ENCODE measurements at regions not wholly inside any gene's neighbourhood (a gene's known extent, or its start where the extent isn't known, plus 50 kb on each side); places are given as distances from the start of the nearest gene placed in this dataset.
"Not testable (repeated sequence)": the region's sequence is repeated elsewhere in the genome, so short reads cannot be mapped to it uniquely, and the experiment has no call there.

- H3K36me3 ChIP-seq (ENCODE audit: insufficient read depth, low read length): no peaks in the 10 kb centered on the region
- H3K9ac ChIP-seq (ENCODE audit: low read depth, low read length): no peak overlapping the region
- peak overlapping the region; percentile 51 for H3K4me2 ChIP-seq (ENCODE audit: low read length)
- no peaks in the 10 kb centered on the region for H3K9me3 ChIP-seq (replicated peaks; ENCODE audit: low read length)
- peaks cover 21% of the 10 kb centered on the region for H3K4me1 ChIP-seq (ENCODE audit: control insufficient read depth, insufficient read depth, low read length)
- H3K4me3 ChIP-seq (ENCODE audit: low read length): no peak overlapping the region
- H3K27me3 ChIP-seq (ENCODE audit: control insufficient read depth, insufficient read depth, low read length): no peaks in the 10 kb centered on the region
These were observed 92.8 kb upstream of the PARD3 start for GRCh38 chr10:34907743-34908430.

DNA sequence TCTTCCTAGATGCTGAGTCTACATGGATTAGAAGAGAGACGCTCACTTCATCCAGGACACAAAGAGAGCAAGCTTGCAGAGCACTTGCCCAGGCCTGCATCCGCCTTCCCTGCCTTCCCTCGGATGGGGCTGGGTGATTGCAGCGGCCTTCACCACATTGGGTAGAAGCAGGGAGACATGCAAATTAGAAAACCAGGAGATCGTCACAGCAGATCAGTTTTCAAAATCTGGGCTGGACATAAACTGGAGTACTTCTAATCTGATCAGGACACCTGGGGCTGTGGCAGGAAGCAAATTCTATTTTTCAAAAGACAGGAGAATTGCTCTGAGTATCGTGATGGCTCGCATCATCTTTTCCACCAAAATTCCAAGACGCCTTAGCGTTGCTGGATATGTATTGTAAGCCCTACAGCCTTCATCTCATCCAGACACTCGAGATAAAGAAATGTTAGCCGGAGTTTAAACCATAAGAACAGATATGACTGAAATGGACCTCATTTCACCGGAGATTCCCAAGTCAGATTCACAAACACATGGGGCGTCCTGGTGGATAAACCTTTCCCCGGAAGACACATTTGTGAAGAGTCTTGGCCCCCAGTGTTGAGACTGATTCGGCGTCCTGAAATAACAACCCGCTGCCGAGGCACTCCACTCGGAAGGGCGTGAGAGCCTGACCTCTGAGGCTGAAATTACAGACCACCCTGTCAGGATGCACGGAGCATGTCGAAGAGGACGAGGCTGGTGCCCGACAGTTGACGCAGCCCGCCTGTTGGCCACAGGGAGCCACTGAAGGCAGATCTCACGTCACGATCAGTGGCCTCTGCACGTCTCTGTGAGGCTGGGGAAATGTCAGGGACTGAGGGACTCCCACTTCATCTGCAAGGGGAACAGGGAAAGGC, 91.2 kb upstream of the PARD3 start:
- H3K4me2 ChIP-seq (ENCODE audit: low read length): no peak overlapping the region
- no peaks in the 10 kb centered on the region for H3K27me3 ChIP-seq (ENCODE audit: control insufficient read depth, insufficient read depth, low read length)
- H3K4me1 ChIP-seq (ENCODE audit: control insufficient read depth, insufficient read depth, low read length): peaks cover 21% of the 10 kb centered on the region
- no peaks in the 10 kb centered on the region for H3K9me3 ChIP-seq (replicated peaks; ENCODE audit: low read length)
- H3K36me3 ChIP-seq (ENCODE audit: insufficient read depth, low read length): no peaks in the 10 kb centered on the region
- no peak overlapping the region for H3K9ac ChIP-seq (ENCODE audit: low read depth, low read length)
- no peak overlapping the region for H3K4me3 ChIP-seq (ENCODE audit: low read length)

GRCh38 chr10:34905200-34905927, 90.3 kb upstream of the PARD3 start:
- Histone ChIP-seq H3K4me1 (ENCODE audit: control insufficient read depth, insufficient read depth, low read length) (peaks cover 21% of the 10 kb centered on the region), H3K9ac (ENCODE audit: low read depth, low read length) (no peak overlapping the region)

GRCh38 chr10:34904191-34904590, 89.1 kb upstream of the PARD3 start:
- no peak overlapping the region for H3K4me3 ChIP-seq (ENCODE audit: low read length)
- H3K27me3 ChIP-seq (ENCODE audit: control insufficient read depth, insufficient read depth, low read length): no peaks in the 10 kb centered on the region
- H3K36me3 ChIP-seq (ENCODE audit: insufficient read depth, low read length): no peaks in the 10 kb centered on the region
- H3K9me3 ChIP-seq (replicated peaks; ENCODE audit: low read length): no peaks in the 10 kb centered on the region
- no peak overlapping the region for H3K4me2 ChIP-seq (ENCODE audit: low read length)
- H3K9ac ChIP-seq (ENCODE audit: low read depth, low read length): no peak overlapping the region
- H3K4me1 ChIP-seq (ENCODE audit: control insufficient read depth, insufficient read depth, low read length): peaks cover 21% of the 10 kb centered on the region

More at GRCh38 chr10:34905200-34905927, 90.3 kb upstream of the PARD3 start:
- Histone ChIP-seq H3K9me3 (replicated peaks; ENCODE audit: low read length) (no peaks in the 10 kb centered on the region), H3K4me3 (ENCODE audit: low read length) (no peak overlapping the region), H3K36me3 (ENCODE audit: insufficient read depth, low read length) (no peaks in the 10 kb centered on the region), H3K27me3 (ENCODE audit: control insufficient read depth, insufficient read depth, low read length) (no peaks in the 10 kb centered on the region), H3K4me2 (ENCODE audit: low read length) (no peak overlapping the region)

- Histone ChIP-seq H3K4me3 (ENCODE audit: low read length) (no peak overlapping the region), H3K4me2 (ENCODE audit: low read length) (no peak overlapping the region), H3K9ac (ENCODE audit: low read depth, low read length) (no peak overlapping the region), H3K4me1 (ENCODE audit: control insufficient read depth, insufficient read depth, low read length) (no peaks in the 10 kb centered on the region), H3K36me3 (ENCODE audit: insufficient read depth, low read length) (no peaks in the 10 kb centered on the region), H3K9me3 (replicated peaks; ENCODE audit: low read length) (no peaks in the 10 kb centered on the region), H3K27me3 (ENCODE audit: control insufficient read depth, insufficient read depth, low read length) (peaks cover 9% of the 10 kb centered on the region)
These were observed 84.1 kb upstream of the PARD3 start for GRCh38 chr10:34899161-34899560.

DNA sequence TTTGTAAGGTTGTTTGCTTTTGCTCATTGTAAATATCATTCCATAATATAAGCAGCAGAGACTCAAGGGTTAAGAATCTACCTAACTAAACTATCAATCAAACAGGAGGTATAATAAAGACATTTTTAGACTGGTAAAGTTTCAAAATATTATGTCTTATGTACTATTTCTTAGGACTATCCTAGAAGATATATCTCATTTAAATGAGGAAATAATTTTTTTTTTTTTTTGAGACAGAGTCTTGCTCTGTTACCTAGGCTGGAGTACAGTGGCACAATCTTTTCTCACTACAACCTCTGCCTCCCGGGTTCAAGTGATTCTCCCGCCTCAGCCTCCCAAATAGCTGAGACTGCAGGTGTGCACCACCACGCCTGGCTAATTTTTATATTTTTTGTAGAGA, 80.9 kb upstream of the PARD3 start:
- Histone ChIP-seq H3K4me2 (ENCODE audit: low read length) (no peak overlapping the region), H3K4me3 (ENCODE audit: low read length) (no peak overlapping the region), H3K9ac (ENCODE audit: low read depth, low read length) (no peak overlapping the region), H3K36me3 (ENCODE audit: insufficient read depth, low read length) (no peaks in the 10 kb centered on the region), H3K9me3 (replicated peaks; ENCODE audit: low read length) (no peaks in the 10 kb centered on the region), H3K27me3 (ENCODE audit: control insufficient read depth, insufficient read depth, low read length) (peaks cover 15% of the 10 kb centered on the region), H3K4me1 (ENCODE audit: control insufficient read depth, insufficient read depth, low read length) (no peaks in the 10 kb centered on the region)

GRCh38 chr10:34895046-34895445, 80.0 kb upstream of the PARD3 start:
- H3K4me1 ChIP-seq (ENCODE audit: control insufficient read depth, insufficient read depth, low read length); H3K4me2 ChIP-seq (ENCODE audit: low read length); H3K9ac ChIP-seq (ENCODE audit: low read depth, low read length); H3K4me3 ChIP-seq (ENCODE audit: low read length); H3K36me3 ChIP-seq (ENCODE audit: insufficient read depth, low read length); H3K9me3 ChIP-seq (replicated peaks; ENCODE audit: low read length): not testable (repeated sequence)
- peaks cover 18% of the 10 kb centered on the region for H3K27me3 ChIP-seq (ENCODE audit: control insufficient read depth, insufficient read depth, low read length)

- H3K9ac ChIP-seq (ENCODE audit: low read depth, low read length); H3K4me1 ChIP-seq (ENCODE audit: control insufficient read depth, insufficient read depth, low read length); H3K4me2 ChIP-seq (ENCODE audit: low read length); H3K36me3 ChIP-seq (ENCODE audit: insufficient read depth, low read length); H3K9me3 ChIP-seq (replicated peaks; ENCODE audit: low read length); H3K4me3 ChIP-seq (ENCODE audit: low read length): not testable (repeated sequence)
- peaks cover 13% of the 10 kb centered on the region for H3K27me3 ChIP-seq (ENCODE audit: control insufficient read depth, insufficient read depth, low read length)
These were observed 77.4 kb upstream of the PARD3 start for GRCh38 chr10:34892521-34892920.

DNA sequence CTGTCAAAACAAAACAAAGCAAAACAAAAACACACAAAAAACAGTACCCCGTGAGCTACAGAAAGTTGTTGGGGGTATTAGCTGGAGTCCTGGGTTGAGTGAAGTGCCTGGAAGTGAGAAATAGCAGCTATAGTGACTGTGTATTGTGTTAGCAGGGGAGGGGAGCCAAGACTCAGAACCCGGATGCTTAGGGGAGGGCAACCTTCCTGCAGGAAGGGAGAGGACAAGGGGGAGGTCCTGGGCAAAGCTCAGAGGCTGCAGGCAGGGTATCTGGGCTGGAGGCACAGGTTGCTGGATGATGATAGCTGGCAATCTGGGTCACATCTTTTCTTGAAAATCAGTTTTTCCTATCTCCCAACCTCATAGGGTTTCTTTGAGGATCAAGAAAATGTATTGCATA, 75.8 kb upstream of the PARD3 start:
- no peak overlapping the region for H3K4me3 ChIP-seq (ENCODE audit: low read length)
- peaks cover 12% of the 10 kb centered on the region for H3K27me3 ChIP-seq (ENCODE audit: control insufficient read depth, insufficient read depth, low read length)
- H3K9me3 ChIP-seq (replicated peaks; ENCODE audit: low read length): no peaks in the 10 kb centered on the region
- H3K4me1 ChIP-seq (ENCODE audit: control insufficient read depth, insufficient read depth, low read length): no peaks in the 10 kb centered on the region
- no peak overlapping the region for H3K9ac ChIP-seq (ENCODE audit: low read depth, low read length)
- no peak overlapping the region for H3K4me2 ChIP-seq (ENCODE audit: low read length)
- no peaks in the 10 kb centered on the region for H3K36me3 ChIP-seq (ENCODE audit: insufficient read depth, low read length)

- Histone ChIP-seq H3K4me1 (ENCODE audit: control insufficient read depth, insufficient read depth, low read length) (no peaks in the 10 kb centered on the region), H3K27me3 (ENCODE audit: control insufficient read depth, insufficient read depth, low read length) (peaks cover 18% of the 10 kb centered on the region), H3K36me3 (ENCODE audit: insufficient read depth, low read length) (no peaks in the 10 kb centered on the region), H3K4me3 (ENCODE audit: low read length) (no peak overlapping the region), H3K9me3 (replicated peaks; ENCODE audit: low read length) (no peaks in the 10 kb centered on the region), H3K4me2 (ENCODE audit: low read length) (no peak overlapping the region), H3K9ac (ENCODE audit: low read depth, low read length) (no peak overlapping the region)
These were observed 74.1 kb upstream of the PARD3 start for GRCh38 chr10:34889004-34889869.
